ENCODE measurements at regions not wholly inside any gene's neighbourhood (a gene's known extent, or its start where the extent isn't known, plus 50 kb on each side); places are given as distances from the start of the nearest gene placed in this dataset.

GRCh38 chr19:29302002-29302928 lies 89.3 kb upstream of the UQCRFS1 start:
- Mint-ChIP-seq H3K4me3 (no peak overlapping the region), H3K4me1 (no peaks in the 10 kb centered on the region), H3K9me3 (ENCODE audit: insufficient read depth) (no peaks in the 10 kb centered on the region), H3K27ac (no peak overlapping the region), H3K27me3 (peaks cover 3% of the 10 kb centered on the region)
- H3K27me3 ChIP-seq (replicated peaks in 1 of 4; ENCODE audit: control extremely low read depth in 1 of 4, control insufficient read depth in 3 of 4, insufficient read depth in 4 of 4, low read length in 3 of 4) = no peaks in the 10 kb centered on the region
- H3K9me3 ChIP-seq (ENCODE audit: control extremely low read depth in 1 of 3, control insufficient read depth in 2 of 3, insufficient read depth in 1 of 3, low read length in 2 of 3) = peaks cover 0 to 12% (median 0%) of the 10 kb centered on the region in 3 donors
- no peak overlapping the region for H3K4me3 ChIP-seq (ENCODE audit: control extremely low read depth in 1 of 5, extremely low read depth in 1 of 5, insufficient read depth in 1 of 5, low read depth in 2 of 5, low read length in 4 of 5)
- DNase-seq (no peak), ATAC-seq (ENCODE audit: low read depth) (no peak)
- H3K4me1 ChIP-seq (ENCODE audit: control insufficient read depth in 2 of 2, insufficient read depth in 2 of 2, low read length in 2 of 2) = no peaks in the 10 kb centered on the region
- H3K9ac ChIP-seq (ENCODE audit: low read length) = no peak overlapping the region
- 70% methylated on average over 4 of the region's 10 CpGs for WGBS (ENCODE audit: insufficient coverage)
- H4K20me1 ChIP-seq (ENCODE audit: control insufficient read depth, insufficient read depth, low read length, poor library complexity, severe bottlenecking) = no peaks in the 10 kb centered on the region
- no peak overlapping the region for H3K27ac ChIP-seq (ENCODE audit: low read length in 2 of 2)
- no peak overlapping the region for H2AFZ ChIP-seq (ENCODE audit: insufficient read depth, low read depth, low read length, poor library complexity, severe bottlenecking)
- CTCF ChIA-PET = no interaction called here
- POLR2A ChIA-PET = no interaction called here
- no peaks in the 10 kb centered on the region for H3K36me3 ChIP-seq (replicated peaks in 1 of 2; ENCODE audit: control extremely low read depth in 1 of 2, control insufficient read depth in 1 of 2, extremely low read depth in 1 of 2, insufficient read depth in 2 of 2, low read length in 1 of 2)
- intact Hi-C loops (cut with micrococcal nuclease) = no loop called here
- no peak overlapping the region for H3K4me2 ChIP-seq (replicated peaks; ENCODE audit: low read depth, low read length, poor library complexity, severe bottlenecking)
- no peak for TF ChIP-seq EZH2 (IDR thresholded peaks at IDR 0.05; ENCODE audit: borderline replicate concordance, insufficient read depth, low read depth, low read length, poor library complexity, severe bottlenecking)
- H3K79me2 ChIP-seq (ENCODE audit: control insufficient read depth, insufficient read depth, low read length) = no peaks in the 10 kb centered on the region

GRCh38 chr19:29303069-29303718 lies 90.2 kb upstream of the UQCRFS1 start:
- H3K27me3 ChIP-seq (replicated peaks in 1 of 4; ENCODE audit: control extremely low read depth in 1 of 4, control insufficient read depth in 3 of 4, insufficient read depth in 4 of 4, low read length in 3 of 4) = no peaks in the 10 kb centered on the region
- H3K79me2 ChIP-seq (ENCODE audit: control insufficient read depth, insufficient read depth, low read length) = no peaks in the 10 kb centered on the region
- 90% methylated on average over 11 of the region's 11 CpGs for WGBS (ENCODE audit: insufficient coverage)
- H3K36me3 ChIP-seq (replicated peaks in 1 of 2; ENCODE audit: control extremely low read depth in 1 of 2, control insufficient read depth in 1 of 2, extremely low read depth in 1 of 2, insufficient read depth in 2 of 2, low read length in 1 of 2) = no peaks in the 10 kb centered on the region
- H3K4me2 ChIP-seq (replicated peaks; ENCODE audit: low read depth, low read length, poor library complexity, severe bottlenecking) = no peak overlapping the region
- no peak overlapping the region for H3K4me3 Mint-ChIP-seq
- H3K9me3 Mint-ChIP-seq (ENCODE audit: insufficient read depth) = no peaks in the 10 kb centered on the region
- no peak for DNase-seq
- ATAC-seq (ENCODE audit: low read depth) = no peak
- no peak overlapping the region for H3K9ac ChIP-seq (ENCODE audit: low read length)
- no peak overlapping the region for H3K27ac Mint-ChIP-seq
- H3K4me1 ChIP-seq (ENCODE audit: control insufficient read depth in 2 of 2, insufficient read depth in 2 of 2, low read length in 2 of 2) = no peaks in the 10 kb centered on the region
- TF ChIP-seq CTCF (IDR thresholded peaks at IDR 0.05) (no peak), EZH2 (IDR thresholded peaks at IDR 0.05; ENCODE audit: borderline replicate concordance, insufficient read depth, low read depth, low read length, poor library complexity, severe bottlenecking) (no peak)
- H3K27ac ChIP-seq (ENCODE audit: low read length in 2 of 2) = no peak overlapping the region
- peaks cover 0 to 12% (median 0%) of the 10 kb centered on the region in 3 donors for H3K9me3 ChIP-seq (ENCODE audit: control extremely low read depth in 1 of 3, control insufficient read depth in 2 of 3, insufficient read depth in 1 of 3, low read length in 2 of 3)
- ChIA-PET CTCF (no interaction called here), POLR2A (no interaction called here)
- no peaks in the 10 kb centered on the region for H3K4me1 Mint-ChIP-seq
- peaks cover 3% of the 10 kb centered on the region for H3K27me3 Mint-ChIP-seq
- H3K4me3 ChIP-seq (ENCODE audit: control extremely low read depth in 1 of 5, extremely low read depth in 1 of 5, insufficient read depth in 1 of 5, low read depth in 2 of 5, low read length in 4 of 5) = no peak overlapping the region
- H2AFZ ChIP-seq (ENCODE audit: insufficient read depth, low read depth, low read length, poor library complexity, severe bottlenecking) = no peak overlapping the region
- intact Hi-C loops (cut with micrococcal nuclease) = no loop called here
- no peaks in the 10 kb centered on the region for H4K20me1 ChIP-seq (ENCODE audit: control insufficient read depth, insufficient read depth, low read length, poor library complexity, severe bottlenecking)
